NCI-H526 treated with DMSO at 0.1 percent for 48 hours (cell line): ENCODE measurements at regions not wholly inside any gene's neighbourhood (a gene's known extent, or its start where the extent isn't known, plus 50 kb on each side); places are given as distances from the start of the nearest gene placed in this dataset.

ENCODE experiments used
- DNase-seq: peaks from one replicate; lab custom pipeline; 2025; lab: John Stamatoyannopoulos, UW

GRCh38 chr12:114302606-114303315, 103.2 kb downstream of the TBX5 start:
- DNase-seq: no peak

DNA sequence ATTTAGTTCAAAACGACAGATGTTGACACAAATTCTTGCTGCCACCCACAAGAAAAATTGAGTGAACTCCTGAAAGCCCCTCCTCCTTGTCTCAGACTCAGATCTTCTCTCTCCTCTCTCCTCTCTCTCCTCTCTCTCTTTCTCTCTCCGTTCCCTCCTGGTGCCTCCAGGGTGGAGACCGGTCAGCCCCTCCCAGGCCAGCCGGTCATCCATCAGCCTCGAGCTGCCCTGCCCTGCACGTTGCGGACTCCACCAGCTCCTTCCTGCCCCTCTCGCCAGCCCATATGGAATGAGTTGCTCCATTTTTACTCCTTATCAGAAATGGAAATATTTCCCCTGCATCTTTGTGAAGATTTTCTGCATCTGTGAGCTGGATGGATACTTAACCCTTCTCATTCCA, 103.8 kb downstream of the TBX5 start:
- no peak for DNase-seq

- no peak for DNase-seq
Measured at GRCh38 chr12:114294303-114294685, 111.7 kb downstream of the TBX5 start.

DNA sequence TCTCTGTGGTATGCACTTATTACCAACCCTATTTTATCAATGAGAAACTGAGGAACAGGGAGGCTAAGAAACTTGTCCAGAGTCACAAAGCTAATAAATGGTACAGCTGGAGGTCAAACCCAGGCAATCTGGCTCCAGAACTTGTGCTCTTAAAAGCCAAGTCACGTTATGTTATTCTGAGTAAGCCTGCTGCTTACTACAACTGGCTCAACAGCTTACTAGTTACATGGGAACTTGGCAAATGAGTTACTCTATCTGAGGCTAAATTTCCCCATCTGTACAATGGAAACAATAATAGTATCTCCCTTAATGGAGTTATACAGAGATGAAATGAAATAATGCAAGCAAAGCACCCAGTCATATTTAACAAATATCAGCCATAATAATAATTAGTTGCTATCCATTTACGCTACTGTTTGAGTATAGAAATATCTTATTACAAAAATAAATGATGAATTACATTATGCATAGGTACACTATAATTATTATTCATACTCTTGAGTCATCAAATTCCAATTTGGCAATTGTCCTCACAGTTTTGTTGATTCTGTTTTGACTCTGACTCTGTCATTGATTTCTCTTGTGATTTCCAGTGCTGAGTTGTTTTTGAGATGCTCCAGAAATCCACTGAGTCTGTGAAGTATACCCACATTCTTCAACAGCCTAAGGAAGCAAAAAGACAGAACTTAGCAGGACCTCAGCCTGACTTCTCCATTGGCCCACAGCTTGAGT, 112.2 kb downstream of the TBX5 start:
- no peak for DNase-seq

DNA sequence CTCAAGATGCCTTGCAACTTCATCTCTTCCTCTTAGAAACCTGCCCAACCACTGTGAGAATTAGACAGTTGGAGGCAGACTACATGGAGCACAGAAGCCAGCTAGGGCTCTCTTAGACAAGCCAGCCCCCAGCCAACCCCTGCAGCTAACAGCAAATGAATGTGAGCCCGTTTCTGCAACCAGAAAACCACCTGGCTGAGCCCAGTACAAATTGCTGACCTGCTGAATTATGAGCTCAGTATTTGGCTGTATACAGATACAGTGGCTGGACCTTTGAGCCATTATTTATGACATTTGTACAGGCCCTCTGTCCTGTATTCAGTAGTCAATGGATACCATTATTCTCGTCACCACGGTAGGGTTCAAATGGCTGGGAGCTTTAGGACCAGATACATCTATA, 112.9 kb downstream of the TBX5 start:
- no peak for DNase-seq

DNA sequence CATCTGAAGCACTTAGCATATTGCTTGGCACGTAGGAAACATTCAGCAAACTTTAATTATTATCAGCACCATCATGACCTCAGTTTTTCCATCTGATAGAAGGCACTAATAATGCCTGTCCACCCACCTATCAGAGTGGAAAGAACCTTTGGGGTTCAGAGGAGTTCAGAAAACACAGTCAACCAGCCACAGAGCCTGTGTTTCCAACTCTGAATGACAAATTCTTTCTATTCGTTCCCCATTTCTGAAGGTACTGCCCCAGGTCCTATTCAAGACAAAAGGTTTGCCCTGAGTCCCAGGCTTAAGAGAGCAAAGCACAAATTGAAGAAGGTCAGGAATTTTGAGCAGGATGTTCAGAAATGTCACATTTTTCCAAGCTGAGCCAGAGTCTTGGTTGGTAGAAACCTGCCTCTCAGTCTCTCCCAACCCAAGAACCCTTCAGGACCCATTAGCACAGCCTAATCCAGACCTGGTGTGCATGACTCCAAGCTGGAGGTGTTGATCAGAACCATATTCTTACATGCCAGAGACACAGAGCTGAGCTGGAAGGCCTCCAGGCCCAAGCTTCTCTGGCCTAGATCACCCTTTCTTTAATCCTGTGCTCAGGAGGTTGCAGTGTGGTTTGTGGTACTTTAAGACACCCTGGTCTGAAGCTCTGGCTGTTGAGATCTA, 114.4 kb downstream of the TBX5 start:
- DNase-seq: no peak

GRCh38 chr12:114287821-114288525, 118.0 kb downstream of the TBX5 start:
- no peak for DNase-seq

- no peak for DNase-seq
Measured at GRCh38 chr12:114286145-114286544, 119.8 kb downstream of the TBX5 start.

DNA sequence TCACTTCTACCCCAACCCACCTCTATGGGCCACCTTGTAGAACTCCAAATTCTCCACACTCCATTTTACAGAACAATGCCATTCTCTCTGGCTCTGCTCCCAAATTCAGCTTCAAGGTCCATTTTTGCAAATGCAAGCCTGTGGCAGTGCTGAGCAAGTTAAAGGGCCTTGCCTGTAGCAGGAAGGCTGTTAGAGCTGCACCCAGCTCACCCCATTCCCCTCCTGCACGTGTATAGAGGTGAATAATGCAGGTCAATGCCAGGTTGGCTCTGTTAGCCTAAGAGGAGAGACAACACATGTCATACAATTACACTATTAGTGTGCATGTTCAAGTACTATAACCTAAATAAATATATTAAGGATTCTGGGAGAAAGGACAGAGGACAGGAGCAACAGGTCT, 120.4 kb downstream of the TBX5 start:
- no peak for DNase-seq

DNA sequence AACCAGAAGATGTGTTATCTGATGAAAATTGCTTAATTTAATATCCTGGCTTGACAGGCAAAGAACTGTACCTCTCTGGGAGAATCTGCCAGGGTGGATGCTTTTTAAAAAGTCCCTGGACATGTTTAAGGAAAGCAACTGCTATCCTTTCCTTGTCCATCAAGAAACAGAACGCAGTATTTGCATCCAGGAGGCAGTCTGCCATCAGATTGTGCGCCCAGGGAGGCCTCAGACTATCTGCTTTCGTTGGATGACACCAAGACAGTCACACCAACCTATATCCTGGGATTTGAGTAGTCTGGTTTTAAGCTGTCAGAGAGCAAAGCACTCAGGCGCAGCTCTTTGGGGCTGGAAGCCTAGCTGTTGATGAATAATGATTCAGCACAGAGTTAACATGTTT, 121.9 kb downstream of the TBX5 start:
- no peak for DNase-seq

- no peak for DNase-seq
Measured at GRCh38 chr12:114275932-114276785, 129.8 kb downstream of the TBX5 start.

GRCh38 chr12:114275086-114275485, 130.9 kb downstream of the TBX5 start:
- DNase-seq: no peak

DNA sequence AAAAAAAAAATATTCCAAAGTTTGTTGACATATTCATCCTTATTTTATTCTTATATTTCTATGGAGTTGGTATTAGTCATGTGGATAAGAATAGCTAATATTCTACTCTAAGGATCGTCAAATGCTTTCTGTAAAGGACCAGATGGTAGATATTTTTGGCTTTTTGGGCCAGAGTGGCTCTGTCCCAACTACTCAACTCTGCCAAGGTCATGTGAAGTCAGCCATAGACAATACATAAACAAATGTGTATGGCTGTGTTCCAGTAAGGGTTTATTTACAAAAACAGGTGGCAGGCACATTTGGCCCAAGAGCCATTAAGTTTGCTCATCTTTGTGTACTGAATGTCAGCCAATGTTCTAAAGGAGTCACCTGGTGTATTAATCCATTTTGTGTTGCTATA, 131.8 kb downstream of the TBX5 start:
- no peak for DNase-seq

DNA sequence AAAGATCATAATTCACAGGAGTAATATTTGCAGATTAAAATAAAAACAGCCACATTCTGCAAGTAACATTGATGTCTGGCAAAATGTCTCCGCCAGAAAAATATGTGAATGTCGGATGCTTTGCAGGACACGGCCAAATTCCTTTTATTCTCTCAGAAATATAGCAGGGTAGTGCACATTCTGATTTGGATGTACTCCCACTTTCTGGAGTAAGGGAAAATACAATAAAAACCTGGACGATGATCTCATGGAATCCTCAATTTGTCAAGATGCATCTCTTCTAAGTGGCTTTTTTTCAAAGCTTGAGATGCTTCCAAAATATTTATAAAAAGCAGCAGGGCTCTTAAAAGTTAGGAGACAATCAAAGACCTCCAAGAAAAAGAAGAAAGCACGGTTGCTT, 133.3 kb downstream of the TBX5 start:
- no peak for DNase-seq

DNA sequence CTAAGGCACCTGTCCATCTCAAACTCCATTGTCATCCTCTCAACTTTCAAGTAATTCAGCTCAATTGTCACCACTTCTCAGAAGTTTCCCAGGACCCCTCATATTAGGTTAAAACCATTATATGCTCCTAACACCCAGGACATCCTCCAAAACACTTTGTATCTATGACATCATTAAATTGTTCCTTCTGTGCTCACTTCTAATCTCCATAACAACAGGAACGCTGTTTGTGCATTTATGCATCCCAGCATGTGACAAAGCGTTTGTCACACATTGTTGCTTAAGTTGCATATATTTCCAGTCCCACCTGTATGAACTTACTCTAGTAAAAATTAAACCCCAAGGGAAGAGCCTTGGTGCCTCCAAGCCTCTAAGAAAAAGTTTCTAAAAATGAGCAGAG, 133.9 kb downstream of the TBX5 start:
- no peak for DNase-seq

- DNase-seq: no peak
Measured at GRCh38 chr12:114269153-114269552, 136.8 kb downstream of the TBX5 start.

- DNase-seq: no peak
Measured at GRCh38 chr12:114266536-114266935, 139.4 kb downstream of the TBX5 start.

GRCh38 chr12:114265036-114265435, 140.9 kb downstream of the TBX5 start:
- DNase-seq: no peak

- no peak for DNase-seq
Measured at GRCh38 chr12:114263056-114263805, 142.7 kb downstream of the TBX5 start.

DNA sequence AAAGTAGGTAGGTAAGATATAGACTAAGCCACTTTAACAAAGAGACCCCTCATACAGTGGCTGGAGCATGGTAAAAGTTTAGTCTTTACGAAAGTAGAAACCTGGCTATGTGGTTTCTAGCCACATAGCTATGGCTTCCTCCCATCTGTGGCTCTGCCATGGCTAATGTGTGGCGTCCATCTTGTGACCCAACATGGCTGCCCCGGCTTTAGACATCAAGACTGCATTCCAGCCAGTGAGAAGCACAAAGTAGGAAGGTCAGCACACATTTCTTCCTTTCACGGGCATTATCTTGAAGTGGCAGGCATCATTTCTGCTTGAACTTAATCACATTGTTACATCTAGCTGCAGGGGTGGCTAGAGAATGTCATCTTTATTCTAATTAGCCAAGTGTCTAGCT, 148.3 kb downstream of the TBX5 start:
- DNase-seq: no peak

DNA sequence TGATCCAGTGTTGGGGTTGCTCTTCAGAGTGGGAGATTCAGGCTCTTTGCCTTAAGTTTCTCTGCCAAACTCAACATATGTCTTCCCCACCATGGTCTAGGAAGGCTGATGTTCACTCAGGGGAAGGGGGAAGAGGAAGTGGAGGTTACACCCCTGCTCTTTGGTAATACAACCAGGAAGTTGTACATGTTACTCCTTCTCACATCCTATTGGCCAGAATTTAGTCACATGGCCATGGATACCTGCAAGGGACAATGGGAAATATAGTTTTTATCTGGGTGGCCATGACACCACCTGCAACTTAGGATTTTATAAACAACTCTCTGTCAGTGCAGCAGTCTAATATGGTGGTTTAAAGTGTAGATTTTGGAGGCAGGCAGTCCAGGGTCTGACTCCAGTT, 150.9 kb downstream of the TBX5 start:
- DNase-seq: no peak
